SK-N-SH (cell line): ENCODE measurements at regions not wholly inside any gene's neighbourhood (a gene's known extent, or its start where the extent isn't known, plus 50 kb on each side); places are given as distances from the start of the nearest gene placed in this dataset.

Source experiments
- CTCF ChIA-PET: fragments of 300-600, 350-600 bp; formaldehyde crosslinking; extraction: SDS; loops from one replicate; lab custom pipeline; 2021; lab: Yijun Ruan, JAX
- POLR2A ChIA-PET: fragments of 350-600 bp; sonication (Branson Sonifier 250); formaldehyde crosslinking; extraction: SDS; loops from one replicate; lab custom pipeline; 2020; ENCODE audit warnings: antibody characterized with exemption, inconsistent platforms; lab: Yijun Ruan, JAX
- DNase-seq: peaks from one replicate; pipeline ENCODE4 v3.0.0; 2012
- H2AFZ ChIP-seq: fragments of 200-600 bp; sonication (generic); 2 replicates; pipeline ENCODE4 v1.8.1; 2016; ENCODE audit warnings: antibody characterized with exemption, mild to moderate bottlenecking, low read depth
- H3F3A ChIP-seq: fragments of 200-600 bp; sonication (generic); replicated peaks from 2 replicates; pipeline ENCODE3; 2016; ENCODE audit warnings: antibody characterized with exemption, mild to moderate bottlenecking; ENCODE audit not compliant: insufficient read depth
- H3K27ac ChIP-seq, 2 experiments: fragments of 200-500 bp in 1 of 2; fragments of 200-600 bp in 1 of 2; sonication (Bioruptor generic) in 1 of 2; sonication (generic), shearing (Covaris generic) in 1 of 2; 2 replicates each; pipeline versions ENCODE4 v1.5.1 to v1.6.1; 2014 to 2016; ENCODE audit warnings: low read depth in 2 of 2, inconsistent platforms in 1 of 2, low read length in 1 of 2, mild to moderate bottlenecking in 1 of 2, mixed read lengths in 1 of 2
- H3K27me3 ChIP-seq: fragments of 200-600 bp; sonication (generic), shearing (Covaris generic); 2 replicates; pipeline ENCODE4 v1.6.1; 2016; ENCODE audit warnings: mixed run types; ENCODE audit not compliant: insufficient read depth
- H3K36me3 ChIP-seq, 2 experiments: fragments of 200-500 bp in 1 of 2; fragments of 200-600 bp in 1 of 2; sonication (Bioruptor generic) in 1 of 2; sonication (generic) in 1 of 2; replicated peaks in 1 of 2; 2 replicates each; pipeline versions ENCODE3 to v1.5.1; 2014 to 2016; ENCODE audit warnings: low read length in 1 of 2, mild to moderate bottlenecking in 1 of 2; ENCODE audit not compliant: insufficient read depth in 2 of 2, control insufficient read depth in 1 of 2
- H3K4me1 ChIP-seq, 2 experiments: fragments of 200-500 bp in 1 of 2; fragments of 200-600 bp in 1 of 2; sonication (Bioruptor generic) in 1 of 2; sonication (generic), shearing (Covaris generic) in 1 of 2; 2 replicates each; pipeline versions ENCODE4 v1.5.1 to v1.6.1; 2014 to 2016; ENCODE audit warnings: low read depth in 1 of 2, low read length in 1 of 2, mixed run types in 1 of 2; ENCODE audit not compliant: insufficient read depth in 2 of 2, control insufficient read depth in 1 of 2
- H3K4me2 ChIP-seq: fragments of 200-600 bp; sonication (generic), shearing (Covaris generic); 2 replicates; pipeline ENCODE4 v1.6.1; 2017; ENCODE audit warnings: mixed run types
- H3K4me3 ChIP-seq, 2 experiments: fragments of 200-500 bp in 1 of 2; fragments of 200-600 bp in 1 of 2; sonication (Bioruptor generic) in 1 of 2; sonication (generic), shearing (Covaris generic) in 1 of 2; 2 replicates each; pipeline versions ENCODE4 v1.5.1 to v1.8.1; 2014 to 2016; ENCODE audit warnings: low read depth in 2 of 2, inconsistent platforms in 1 of 2, low read length in 1 of 2, mild to moderate bottlenecking in 1 of 2, mixed read lengths in 1 of 2, moderate library complexity in 1 of 2
- H3K79me2 ChIP-seq: fragments of 200-600 bp; sonication (generic); 2 replicates; pipeline ENCODE4 v1.8.1; 2017; ENCODE audit warnings: mild to moderate bottlenecking; ENCODE audit not compliant: insufficient read depth
- H3K9ac ChIP-seq: fragments of 200-600 bp; sonication (generic); 2 replicates; pipeline ENCODE4 v1.6.1; 2017; ENCODE audit warnings: mixed run types
- H3K9me2 ChIP-seq: fragments of 200-600 bp; sonication (generic); 2 replicates; pipeline ENCODE4 v1.6.1; 2017; ENCODE audit warnings: mixed run types
- H3K9me3 ChIP-seq: fragments of 200-600 bp; sonication (generic); 2 replicates; pipeline ENCODE4 v1.6.1; 2017; ENCODE audit warnings: mixed run types, mild to moderate bottlenecking, moderate library complexity
- H4K20me1 ChIP-seq: fragments of 200-600 bp; sonication (generic); 2 replicates; pipeline ENCODE4 v1.6.1; 2017; ENCODE audit warnings: mild to moderate bottlenecking, mixed run types; ENCODE audit not compliant: insufficient read depth
- CHD2 ChIP-seq: fragments of 150-350 bp; IDR thresholded peaks from 2 replicates; pipeline ENCODE4 v1.6.1; 2018; ENCODE audit warnings: low read length; ENCODE audit not compliant: partially characterized antibody
- EP300 ChIP-seq, 2 experiments: IDR thresholded peaks; 2 replicates each; pipeline versions ENCODE4 v1.4.0 to v1.6.1; 2012; ENCODE audit warnings: borderline replicate concordance in 1 of 2, low read depth in 1 of 2, low read length in 1 of 2
- JUND ChIP-seq: IDR thresholded peaks from 2 replicates; pipeline ENCODE4 v1.4.0; 2012
- MAX ChIP-seq: IDR thresholded peaks from 2 replicates; pipeline ENCODE4 v1.4.0; 2012; ENCODE audit warnings: low read depth
- NFIC ChIP-seq: IDR thresholded peaks from 2 replicates; pipeline ENCODE4 v1.4.0; 2012; ENCODE audit warnings: borderline replicate concordance
- RAD21 ChIP-seq: IDR thresholded peaks from 2 replicates; pipeline ENCODE4 v1.6.1; 2012; ENCODE audit warnings: mild to moderate bottlenecking, low read length
- RFX5 ChIP-seq: IDR thresholded peaks from 2 replicates; pipeline ENCODE4 v1.6.1; 2012; ENCODE audit warnings: mild to moderate bottlenecking, improper control_type of control experiment, low read length
- SIN3A ChIP-seq: IDR thresholded peaks from 2 replicates; pipeline ENCODE4 v1.6.1; 2012; ENCODE audit warnings: low read depth, mild to moderate bottlenecking, low read length, moderate library complexity, borderline replicate concordance
- TEAD4 ChIP-seq: IDR thresholded peaks from 2 replicates; pipeline ENCODE4 v1.4.0; 2012; ENCODE audit warnings: mild to moderate bottlenecking, borderline replicate concordance; ENCODE audit not compliant: insufficient read depth
- WGBS: methylation state at CpG from one replicate; pipeline ENCODE4 v1.1.6; 2017; ENCODE audit warnings: low lambda C conversion rate; 5-methylcytosine and 5-hydroxymethylcytosine counted together
- TF ChIP-seq, protein P1 (sequence below): fragments of 150-350 bp; IDR thresholded peaks from 2 replicates; pipeline ENCODE4 v1.6.1; 2017; ENCODE audit warnings: antibody characterized with exemption, low read length, low read depth, borderline replicate concordance

DNA sequence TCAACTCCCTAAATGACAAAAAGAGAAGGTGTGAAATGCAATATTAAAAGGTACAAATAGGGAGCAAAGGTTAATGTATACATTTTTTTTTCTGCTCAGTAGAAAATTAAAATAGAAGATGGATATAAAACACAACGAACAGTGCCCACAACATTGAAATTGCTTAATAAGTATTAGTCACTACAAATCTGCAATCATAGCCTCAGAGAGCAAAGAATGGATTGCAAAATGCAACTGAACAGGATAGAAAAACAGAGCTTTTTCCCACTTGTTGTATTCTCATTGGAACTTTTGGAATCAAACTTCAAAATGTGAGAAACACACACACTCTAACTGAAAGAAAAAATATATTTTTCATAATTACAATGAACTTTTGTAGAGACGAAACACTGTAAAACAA, 552.2 kb upstream of the NCAM2 start:
- ChIA-PET CTCF (interaction anchor here (0.7 kb wide), 1 partner anchor 90 kb away, joined by 3 read pairs; no protein-coding TSS in a partner anchor), POLR2A (no interaction called here)
- Histone ChIP-seq H3K27me3 (no peaks in the 10 kb centered on the region), H3K9me2 (no peaks in the 10 kb centered on the region), H3F3A (no peaks in the 10 kb centered on the region), H3K79me2 (no peaks in the 10 kb centered on the region), H3K4me1 (no peaks in the 10 kb centered on the region), H3K9ac (no peak overlapping the region), H3K4me2 (no peak overlapping the region), H3K36me3 (no peaks in the 10 kb centered on the region), H3K27ac (no peak overlapping the region), H4K20me1 (no peaks in the 10 kb centered on the region), H2AFZ (no peak overlapping the region), H3K9me3 (no peaks in the 10 kb centered on the region), H3K4me3 (no peak overlapping the region)
- DNase-seq, result no peak
- WGBS, result 2% methylated on average over 2 of the region's 2 CpGs
- TF ChIP-seq MAX (no peak), RFX5 (no peak), NFIC (no peak), TEAD4 (no peak)
- TF ChIP-seq, protein P1, sequence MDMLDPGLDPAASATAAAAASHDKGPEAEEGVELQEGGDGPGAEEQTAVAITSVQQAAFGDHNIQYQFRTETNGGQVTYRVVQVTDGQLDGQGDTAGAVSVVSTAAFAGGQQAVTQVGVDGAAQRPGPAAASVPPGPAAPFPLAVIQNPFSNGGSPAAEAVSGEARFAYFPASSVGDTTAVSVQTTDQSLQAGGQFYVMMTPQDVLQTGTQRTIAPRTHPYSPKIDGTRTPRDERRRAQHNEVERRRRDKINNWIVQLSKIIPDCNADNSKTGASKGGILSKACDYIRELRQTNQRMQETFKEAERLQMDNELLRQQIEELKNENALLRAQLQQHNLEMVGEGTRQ, result no peak

GRCh38 chr21:20451046-20451445, 547.2 kb upstream of the NCAM2 start:
- 0% methylated on average over 2 of the region's 2 CpGs for WGBS
- no peak for DNase-seq
- no peaks in the 10 kb centered on the region for H3K79me2 ChIP-seq
- H3K9me3 ChIP-seq, result no peaks in the 10 kb centered on the region
- no peak overlapping the region for H3K4me3 ChIP-seq
- H3K36me3 ChIP-seq, result no peaks in the 10 kb centered on the region
- H3K27me3 ChIP-seq, result no peaks in the 10 kb centered on the region
- no peak overlapping the region for H3K27ac ChIP-seq
- TF ChIP-seq CHD2, result no peak
- no peaks in the 10 kb centered on the region for H3F3A ChIP-seq
- no peak overlapping the region for H2AFZ ChIP-seq
- H3K4me2 ChIP-seq, result no peak overlapping the region
- POLR2A ChIA-PET, result no interaction called here
- no peaks in the 10 kb centered on the region for H3K4me1 ChIP-seq
- H4K20me1 ChIP-seq, result no peaks in the 10 kb centered on the region
- no peak overlapping the region for H3K9ac ChIP-seq
- H3K9me2 ChIP-seq, result 0 out of 2 replicates have a peak, but pooled peaks cover 3% of the 10 kb centered on the region
- CTCF ChIA-PET, result interaction anchor here (0.7 to 3.4 kb wide), 2 partner anchors 7 to 1472 kb away, joined by 3 to 13 read pairs; no protein-coding TSS in a partner anchor

GRCh38 chr21:20452935-20453334, 545.3 kb upstream of the NCAM2 start:
- Histone ChIP-seq H3F3A (no peaks in the 10 kb centered on the region), H3K9ac (no peak overlapping the region), H4K20me1 (no peaks in the 10 kb centered on the region), H3K9me3 (no peaks in the 10 kb centered on the region), H3K27me3 (no peaks in the 10 kb centered on the region), H3K9me2 (0 out of 2 replicates have a peak, but pooled peaks cover 3% of the 10 kb centered on the region), H3K79me2 (no peaks in the 10 kb centered on the region), H2AFZ (no peak overlapping the region), H3K4me1 (no peaks in the 10 kb centered on the region), H3K36me3 (no peaks in the 10 kb centered on the region), H3K27ac (no peak overlapping the region), H3K4me3 (no peak overlapping the region), H3K4me2 (no peak overlapping the region)
- no peak for DNase-seq
- POLR2A ChIA-PET, result no interaction called here
- 6% methylated on average over 4 of the region's 4 CpGs for WGBS
- TF ChIP-seq, protein P1, result no peak
- TF ChIP-seq EP300 (IDR thresholded peaks at IDR 0.05; ENCODE audit: borderline replicate concordance in 1 of 2, low read depth in 1 of 2, low read length in 1 of 2) (no peak), NFIC (no peak), JUND (no peak), RAD21 (no peak), SIN3A (no peak)
- CTCF ChIA-PET, result interaction anchor here (3.4 kb wide), 1 partner anchor 9 kb away, joined by 13 read pairs; no protein-coding TSS in a partner anchor
